Activated naive CD4-positive, alpha-beta T cell treated with anti-CD3 and anti-CD28 coated beads, Interleukin-2, amount 50 U/mL, for 72 hours (primary cell): ENCODE measurements at regions not wholly inside any gene's neighbourhood (a gene's known extent, or its start where the extent isn't known, plus 50 kb on each side); places are given as distances from the start of the nearest gene placed in this dataset.
"Not testable (repeated sequence)": the region's sequence is repeated elsewhere in the genome, so short reads cannot be mapped to it uniquely, and the experiment has no call there.

Experiments
- ATAC-seq, 2 donors: fragments of 150-1000 bp; cut with Tn5 transposase; 2 replicates each; pipeline ENCODE4 v1.10.0; 2021; ENCODE audit warnings: mild to moderate bottlenecking in 2 of 2, moderate library complexity in 2 of 2
- DNase-seq, 2 donors: peaks; one replicate each; pipeline ENCODE4 v3.0.0; 2021 to 2022; ENCODE audit warnings: low spot score in 2 of 2
- H3K27ac Mint-ChIP-seq, 2 donors: one replicate each; pipeline ENCODE4 v1.8.0; 2022; ENCODE audit warnings: mild to moderate bottlenecking in 2 of 2, mixed read lengths in 2 of 2
- H3K36me3 Mint-ChIP-seq, 2 donors: one replicate each; pipeline ENCODE4 v1.8.0; 2022; ENCODE audit warnings: mixed read lengths in 2 of 2
- H3K9me3 Mint-ChIP-seq, 2 donors: one replicate each; pipeline ENCODE4 v1.8.0; 2022; ENCODE audit warnings: mixed read lengths in 2 of 2

DNA sequence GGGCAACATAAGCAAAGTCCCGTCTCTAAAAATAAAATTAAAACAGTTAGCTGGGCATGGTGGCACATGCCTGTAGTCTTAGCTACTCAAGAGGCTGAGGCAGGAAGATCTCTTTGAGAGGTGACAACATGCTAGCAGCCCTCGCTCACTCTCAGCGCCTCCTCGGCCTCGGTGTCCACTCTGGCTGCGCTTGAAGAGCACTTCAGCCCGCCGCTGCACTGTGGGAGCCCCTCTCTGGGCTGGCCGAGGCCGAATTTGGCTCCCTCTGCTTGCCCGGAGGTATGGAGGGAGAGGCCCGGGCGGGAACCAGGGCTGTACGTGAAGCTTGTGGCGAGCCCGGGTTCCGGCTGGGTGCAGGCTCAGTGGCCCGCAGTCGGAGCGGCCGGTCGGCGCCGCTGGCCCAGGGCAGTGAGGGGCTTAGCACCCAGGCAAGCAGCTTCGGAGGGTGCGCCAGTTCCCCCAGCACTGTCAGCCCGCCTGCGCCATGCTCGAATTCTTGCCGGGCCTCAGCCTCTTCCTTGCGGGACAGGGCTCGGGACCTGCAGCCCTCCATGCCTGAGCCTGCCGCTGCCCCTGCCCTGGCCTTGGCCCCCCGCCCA is 138.3 kb downstream of the MAP3K21 start:
- no peaks in the 10 kb centered on the region for H3K9me3 Mint-ChIP-seq
- H3K36me3 Mint-ChIP-seq, result no peaks in the 10 kb centered on the region
- no peak overlapping the region for H3K27ac Mint-ChIP-seq
- ATAC-seq, result no peak
- DNase-seq, result no peak

DNA sequence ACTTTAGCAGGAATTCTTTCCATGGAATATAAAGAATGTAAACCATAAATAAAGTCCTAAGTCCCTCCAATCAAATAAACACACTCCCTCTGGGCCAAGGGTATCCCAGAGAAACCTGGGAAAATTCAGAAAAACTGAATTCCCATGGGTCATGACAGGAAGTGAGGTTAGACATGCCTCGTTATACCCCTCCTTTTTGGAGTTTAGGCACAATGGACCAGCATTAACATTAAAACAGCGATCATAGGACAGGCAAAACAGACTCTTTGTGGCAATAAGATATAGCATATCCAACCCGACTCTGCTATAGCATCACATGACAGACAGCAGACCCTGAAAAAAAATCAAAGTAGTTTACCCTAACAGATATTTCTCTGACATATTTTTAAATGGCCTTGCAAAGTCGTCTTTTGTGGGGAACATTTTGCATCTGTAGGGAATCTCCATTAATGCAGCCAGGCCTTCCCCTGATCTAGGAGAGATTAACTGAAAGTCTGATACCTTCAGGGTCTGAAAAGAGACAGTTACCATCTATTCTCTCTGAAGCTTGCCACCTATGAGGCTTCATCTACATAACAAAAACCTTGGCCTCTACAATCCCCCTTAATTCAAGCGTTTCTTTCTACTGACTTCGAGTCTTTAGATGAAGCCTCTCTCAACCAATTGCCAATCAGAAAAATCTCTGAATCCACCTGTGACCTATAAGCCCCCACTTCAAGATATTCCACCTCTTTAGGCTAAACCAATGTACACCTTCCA is 143.0 kb upstream of the KCNK1 start:
- Mint-ChIP-seq H3K9me3 (no peaks in the 10 kb centered on the region), H3K27ac (no peak overlapping the region), H3K36me3 (no peaks in the 10 kb centered on the region)
- no peak for DNase-seq
- ATAC-seq, result no peak

DNA sequence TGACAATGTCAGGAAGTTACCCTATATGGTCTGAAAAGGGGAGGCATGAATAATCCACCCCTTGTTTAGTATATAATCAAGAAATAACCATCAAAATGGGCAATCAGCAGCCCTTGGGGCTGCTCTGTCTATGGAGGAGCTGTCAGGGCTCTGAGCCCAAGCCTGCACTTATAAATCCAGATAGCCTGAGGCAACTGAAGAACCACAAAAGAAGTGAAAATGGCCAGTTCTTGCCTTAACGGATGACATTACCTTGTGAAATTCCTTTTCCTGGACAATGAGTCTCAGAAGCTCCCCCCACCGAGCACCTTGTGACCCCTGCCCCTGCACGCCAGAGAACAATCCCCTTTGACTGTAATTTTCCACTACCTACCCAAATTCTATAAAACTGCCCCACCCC is 142.1 kb upstream of the KCNK1 start:
- H3K36me3 Mint-ChIP-seq, H3K9me3 Mint-ChIP-seq, ATAC-seq, DNase-seq, H3K27ac Mint-ChIP-seq: not testable (repeated sequence)

DNA sequence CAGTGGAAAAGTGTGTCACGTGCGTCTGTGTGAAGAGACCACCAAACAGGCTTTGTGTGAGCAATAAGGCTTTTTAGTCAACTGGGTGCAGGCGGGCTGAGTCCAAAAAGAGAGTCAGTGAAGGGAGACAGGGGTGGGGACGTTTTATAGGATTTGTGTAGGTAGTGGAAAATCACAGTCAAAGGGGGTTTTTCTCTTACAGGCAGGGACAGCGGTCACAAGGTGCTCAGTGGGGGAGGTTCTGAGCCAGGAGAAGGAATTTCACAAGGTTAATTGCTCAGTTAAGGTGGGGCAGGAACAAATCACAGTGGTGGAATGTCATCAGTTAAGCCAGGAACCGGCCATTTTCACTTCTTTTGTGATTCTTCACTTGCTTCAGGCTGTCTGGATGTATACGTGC is 141.1 kb upstream of the KCNK1 start:
- DNase-seq, H3K27ac Mint-ChIP-seq, ATAC-seq, H3K36me3 Mint-ChIP-seq, H3K9me3 Mint-ChIP-seq: not testable (repeated sequence)

DNA sequence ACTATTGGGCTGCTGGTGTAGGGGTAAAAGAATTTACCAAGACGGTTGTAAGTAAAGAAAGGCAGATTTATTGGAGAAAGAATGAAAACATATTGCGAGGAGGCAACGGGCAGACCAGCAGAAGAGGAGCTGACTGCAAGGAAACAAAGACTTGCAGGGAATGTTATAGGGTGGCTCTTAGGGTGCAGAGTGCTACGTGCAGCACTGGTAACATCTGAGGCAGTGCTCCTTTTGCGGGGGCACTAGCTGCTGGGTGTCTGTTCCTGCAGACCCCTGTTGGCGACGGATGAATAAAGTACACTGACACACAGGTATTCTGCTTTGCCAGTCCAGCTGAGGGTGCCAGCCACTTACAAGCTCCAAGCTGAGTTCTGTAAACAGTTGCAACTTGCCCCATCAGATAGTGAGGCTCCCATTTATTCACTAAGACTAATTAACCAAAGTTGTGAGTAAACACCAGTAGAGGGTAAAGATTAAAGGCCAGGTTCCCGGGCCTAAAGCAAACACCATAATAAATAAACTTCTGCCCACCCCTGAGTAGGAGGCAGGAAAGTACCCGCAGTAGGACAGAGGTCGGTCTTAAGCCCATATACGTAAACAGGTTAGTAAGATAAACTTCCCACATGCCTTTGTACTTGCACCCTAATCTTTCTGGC is 140.2 kb upstream of the KCNK1 start:
- ATAC-seq (no peak), DNase-seq (no peak)
- H3K27ac Mint-ChIP-seq, result no peak overlapping the region
- no peaks in the 10 kb centered on the region for H3K9me3 Mint-ChIP-seq
- no peaks in the 10 kb centered on the region for H3K36me3 Mint-ChIP-seq

DNA sequence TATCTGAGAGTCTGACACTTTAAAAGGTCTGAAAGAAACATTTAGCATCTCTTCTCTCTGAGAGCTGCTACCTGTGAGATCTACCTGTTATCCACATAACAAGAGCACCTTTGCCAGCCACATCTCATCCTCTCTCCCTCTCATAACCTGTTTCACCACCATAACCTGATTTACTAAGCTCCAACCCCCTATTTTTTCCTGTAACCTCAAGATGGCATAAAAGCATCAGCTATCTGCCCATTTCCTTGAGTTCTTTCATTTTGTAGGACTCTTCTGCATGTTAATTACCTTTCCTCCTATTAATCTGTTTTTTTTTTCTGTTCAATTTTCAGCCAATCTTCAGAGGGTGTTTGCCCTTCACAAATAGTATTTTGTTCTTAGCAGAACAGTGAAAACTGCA is 136.5 kb upstream of the KCNK1 start:
- no peak for ATAC-seq

DNA sequence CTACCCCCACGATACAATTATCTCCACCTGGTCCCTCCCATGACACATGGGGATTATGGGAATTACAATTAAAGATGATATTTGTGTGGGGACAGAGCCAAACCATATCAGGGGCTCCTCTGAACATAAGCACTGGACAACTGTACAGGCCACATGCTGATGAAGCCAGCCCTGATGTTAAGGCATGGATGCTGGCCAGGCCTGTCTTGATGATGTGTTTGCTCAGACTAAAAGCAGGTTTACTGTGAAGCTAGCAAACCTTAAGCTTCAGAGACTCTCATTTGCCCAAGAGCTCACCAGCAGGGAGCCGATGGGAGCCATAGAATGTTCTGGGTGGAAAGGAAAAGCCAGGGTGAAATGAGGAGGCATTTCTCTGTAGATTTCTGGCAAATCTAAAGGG is 135.3 kb upstream of the KCNK1 start:
- Mint-ChIP-seq H3K27ac (no peak overlapping the region), H3K9me3 (no peaks in the 10 kb centered on the region), H3K36me3 (no peaks in the 10 kb centered on the region)
- no peak for ATAC-seq
- no peak for DNase-seq

More for the DNA sequence above, 136.5 kb upstream of the KCNK1 start:
- no peak for DNase-seq
- Mint-ChIP-seq H3K9me3 (no peaks in the 10 kb centered on the region), H3K27ac (no peak overlapping the region), H3K36me3 (no peaks in the 10 kb centered on the region)

DNA sequence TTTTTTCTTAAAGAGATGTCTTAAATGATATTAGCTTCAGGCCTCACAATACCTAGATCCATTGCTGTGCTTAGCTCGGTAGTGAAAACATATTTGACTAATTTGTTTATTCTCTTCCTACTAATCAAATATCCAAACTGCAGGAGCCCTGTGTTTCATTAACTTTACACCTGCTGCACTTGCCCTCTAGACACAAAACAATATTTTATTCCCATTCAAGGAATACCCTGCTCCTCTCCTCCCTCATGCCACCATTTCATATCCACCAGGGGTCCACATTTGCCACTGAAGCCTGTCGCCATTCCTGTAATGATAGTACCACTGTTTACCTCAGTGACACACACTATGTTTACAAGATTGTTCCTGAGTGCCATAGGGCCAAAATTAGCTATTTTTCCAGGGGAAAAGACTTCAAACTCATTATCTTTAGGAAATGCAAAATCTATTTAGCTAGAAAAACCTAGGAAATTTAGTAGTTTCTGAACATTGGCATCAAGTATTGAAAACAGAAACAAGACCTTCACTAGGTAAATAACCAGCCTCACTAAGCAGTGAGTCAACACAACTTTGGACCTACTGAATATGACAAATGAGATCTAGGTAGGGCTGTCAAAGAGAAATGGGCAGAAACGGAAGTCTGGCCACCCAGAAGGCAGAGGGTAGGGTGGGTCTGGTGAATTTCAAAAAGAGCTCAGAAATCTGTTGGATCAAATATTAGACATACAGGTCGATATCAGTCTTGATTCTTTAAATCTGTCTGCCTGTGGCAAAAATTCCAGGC is 134.6 kb upstream of the KCNK1 start:
- Mint-ChIP-seq H3K9me3 (no peaks in the 10 kb centered on the region), H3K27ac (no peak overlapping the region), H3K36me3 (no peaks in the 10 kb centered on the region)
- ATAC-seq (no peak), DNase-seq (no peak)

DNA sequence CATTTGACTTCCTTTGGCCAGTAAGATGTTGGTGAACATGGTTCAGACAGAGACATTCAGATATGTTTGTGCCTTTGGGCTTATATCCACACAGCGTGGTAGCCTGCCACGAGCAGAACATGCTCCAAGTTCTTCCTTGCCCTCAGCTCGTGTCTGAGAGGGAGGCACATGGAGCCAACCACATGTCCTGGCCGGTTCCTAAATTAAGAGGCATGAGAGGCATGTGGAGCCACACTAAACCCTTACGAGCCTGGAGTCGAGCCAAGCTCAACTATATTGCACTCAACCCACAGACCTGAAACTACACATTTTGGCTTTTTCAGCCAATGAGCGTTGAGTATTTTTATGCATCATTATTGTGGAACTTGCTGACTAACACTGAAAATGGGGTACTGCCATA is 133.7 kb upstream of the KCNK1 start:
- no peak overlapping the region for H3K27ac Mint-ChIP-seq
- DNase-seq, result no peak
- H3K36me3 Mint-ChIP-seq, result no peaks in the 10 kb centered on the region
- H3K9me3 Mint-ChIP-seq, result no peaks in the 10 kb centered on the region
- ATAC-seq, result peak in 1 of 2 donors; percentile 24

DNA sequence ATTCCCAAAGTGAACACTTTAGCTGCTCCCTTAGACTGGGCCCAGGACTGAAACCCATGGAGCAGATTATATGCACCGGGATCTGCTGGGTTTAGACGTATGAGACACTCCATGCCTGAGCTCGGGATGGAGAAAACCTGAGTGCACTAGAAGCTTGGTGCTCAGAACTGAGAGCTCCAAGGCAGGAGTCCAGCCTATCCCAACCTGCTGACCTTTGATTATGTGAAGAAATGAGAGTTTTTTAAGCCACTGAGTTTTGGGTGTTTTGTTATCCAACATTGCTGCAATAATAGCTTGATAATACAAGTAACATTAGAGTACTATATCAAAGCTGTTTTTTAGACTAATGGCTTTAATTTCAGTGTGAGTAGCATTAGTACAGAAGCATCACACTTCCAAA is 131.5 kb upstream of the KCNK1 start:
- ATAC-seq (no peak), DNase-seq (no peak)
- no peaks in the 10 kb centered on the region for H3K36me3 Mint-ChIP-seq
- no peaks in the 10 kb centered on the region for H3K9me3 Mint-ChIP-seq
- H3K27ac Mint-ChIP-seq, result no peak overlapping the region

DNA sequence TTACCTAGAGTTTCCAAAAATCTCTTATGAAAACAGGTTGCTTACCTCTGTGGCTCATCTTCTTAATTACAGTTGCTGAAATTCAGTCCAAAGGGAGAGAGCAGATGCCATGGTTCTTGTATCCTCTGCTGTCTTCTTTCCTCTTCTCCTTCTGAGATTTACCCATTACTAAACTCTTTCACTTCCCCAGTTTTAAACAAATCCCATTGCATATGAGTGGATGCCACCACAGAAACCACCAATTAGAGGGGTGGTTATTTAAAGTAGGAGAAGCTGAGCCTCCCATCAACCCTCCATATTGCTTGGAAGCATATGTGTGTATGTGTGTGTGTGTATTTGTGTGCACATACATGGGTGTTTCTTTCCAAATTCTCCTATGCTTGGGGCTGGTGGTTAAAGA is 128.5 kb upstream of the KCNK1 start:
- ATAC-seq (no peak), DNase-seq (no peak)
- no peak overlapping the region for H3K27ac Mint-ChIP-seq
- no peaks in the 10 kb centered on the region for H3K9me3 Mint-ChIP-seq
- no peaks in the 10 kb centered on the region for H3K36me3 Mint-ChIP-seq

DNA sequence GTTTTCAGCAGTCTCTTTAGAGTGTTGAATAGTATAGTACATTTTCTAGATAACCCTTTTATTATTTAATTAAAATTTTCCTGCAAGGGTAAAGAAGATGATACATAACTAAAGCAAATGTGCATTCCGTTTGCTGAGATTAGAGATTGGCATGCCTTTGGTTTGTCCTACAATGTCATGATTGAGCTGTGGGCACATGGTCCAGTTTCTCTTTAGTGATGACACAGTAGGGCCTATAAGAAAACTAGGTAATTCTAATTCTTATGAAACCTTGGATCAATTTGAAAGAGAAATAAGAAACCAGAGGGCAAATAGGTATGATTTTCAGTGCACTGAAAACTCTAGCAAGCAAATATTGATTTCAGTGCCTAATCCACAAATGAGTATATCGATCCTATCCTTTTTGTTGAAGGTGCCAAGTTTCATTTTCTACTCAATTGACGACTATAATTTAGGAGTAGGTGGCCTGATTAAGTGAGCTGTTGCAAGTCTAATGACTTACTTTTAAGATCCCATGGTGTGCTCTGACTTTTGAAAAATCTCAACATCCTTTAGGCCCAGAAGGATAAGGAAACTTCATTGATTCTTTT is 128.0 kb upstream of the KCNK1 start:
- H3K36me3 Mint-ChIP-seq, result no peaks in the 10 kb centered on the region
- ATAC-seq (no peak), DNase-seq (no peak)
- H3K27ac Mint-ChIP-seq, result no peak overlapping the region
- no peaks in the 10 kb centered on the region for H3K9me3 Mint-ChIP-seq

DNA sequence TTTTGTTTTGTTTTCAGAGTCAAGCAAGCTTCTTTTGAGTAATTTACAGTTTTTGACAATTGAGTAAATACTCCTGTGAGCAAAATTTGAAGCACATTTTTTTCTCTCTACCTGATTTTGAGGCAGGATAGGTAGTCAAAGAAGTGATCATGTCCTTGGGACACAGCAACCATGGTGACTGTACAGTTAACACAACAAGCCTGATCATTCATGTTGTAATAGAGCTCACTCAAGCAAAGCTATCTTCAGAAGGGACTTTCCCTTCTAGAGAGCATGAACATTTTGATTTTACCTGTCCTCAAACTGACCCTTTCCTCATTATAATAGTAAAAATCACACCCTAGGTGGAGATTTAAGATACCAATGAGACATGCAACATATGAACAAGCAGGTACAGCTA is 126.5 kb upstream of the KCNK1 start:
- Mint-ChIP-seq H3K36me3 (no peaks in the 10 kb centered on the region), H3K9me3 (no peaks in the 10 kb centered on the region), H3K27ac (no peak overlapping the region)
- DNase-seq (no peak), ATAC-seq (no peak)

DNA sequence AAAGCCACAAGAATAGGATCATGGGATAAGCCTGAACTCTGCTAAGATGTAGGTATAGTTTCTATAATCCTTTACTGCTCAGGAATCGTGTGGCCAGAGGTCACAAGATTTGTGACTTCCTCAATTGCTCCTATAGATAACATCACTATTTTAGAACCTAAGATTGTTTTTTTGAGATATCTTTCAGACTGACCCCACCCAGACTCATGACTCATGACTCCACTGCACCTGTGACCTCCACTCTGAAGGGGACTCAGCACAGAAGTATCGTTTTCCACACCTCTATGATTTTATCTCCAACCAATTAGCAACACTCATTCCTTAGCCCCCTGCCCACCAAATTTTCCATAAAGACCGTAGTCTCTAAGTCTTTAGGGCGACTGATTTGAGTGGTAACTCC is 124.5 kb upstream of the KCNK1 start:
- no peaks in the 10 kb centered on the region for H3K36me3 Mint-ChIP-seq
- ATAC-seq, result no peak
- no peaks in the 10 kb centered on the region for H3K9me3 Mint-ChIP-seq
- no peak overlapping the region for H3K27ac Mint-ChIP-seq
- no peak for DNase-seq

DNA sequence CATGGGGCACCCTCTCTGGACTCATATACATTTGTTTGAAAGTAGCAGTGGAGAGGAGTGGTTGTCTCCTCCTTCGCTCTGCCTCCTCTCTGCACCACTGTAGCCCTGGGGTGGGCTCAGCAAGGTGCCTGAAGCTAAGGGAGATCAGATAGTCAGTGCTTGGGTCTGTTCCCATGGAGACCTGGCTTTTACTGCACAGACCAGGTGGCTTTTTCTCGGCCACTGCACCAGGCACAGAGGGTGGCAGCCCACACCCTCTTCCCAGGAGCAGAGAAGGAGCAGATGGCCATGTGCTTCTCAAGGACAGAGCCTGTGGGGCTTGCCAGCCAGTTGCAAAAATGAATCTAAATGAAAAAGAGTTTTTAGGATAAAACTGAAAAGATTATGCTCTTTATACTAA is 123.4 kb upstream of the KCNK1 start:
- Mint-ChIP-seq H3K27ac (no peak overlapping the region), H3K36me3 (no peaks in the 10 kb centered on the region), H3K9me3 (no peaks in the 10 kb centered on the region)
- ATAC-seq (no peak), DNase-seq (no peak)

DNA sequence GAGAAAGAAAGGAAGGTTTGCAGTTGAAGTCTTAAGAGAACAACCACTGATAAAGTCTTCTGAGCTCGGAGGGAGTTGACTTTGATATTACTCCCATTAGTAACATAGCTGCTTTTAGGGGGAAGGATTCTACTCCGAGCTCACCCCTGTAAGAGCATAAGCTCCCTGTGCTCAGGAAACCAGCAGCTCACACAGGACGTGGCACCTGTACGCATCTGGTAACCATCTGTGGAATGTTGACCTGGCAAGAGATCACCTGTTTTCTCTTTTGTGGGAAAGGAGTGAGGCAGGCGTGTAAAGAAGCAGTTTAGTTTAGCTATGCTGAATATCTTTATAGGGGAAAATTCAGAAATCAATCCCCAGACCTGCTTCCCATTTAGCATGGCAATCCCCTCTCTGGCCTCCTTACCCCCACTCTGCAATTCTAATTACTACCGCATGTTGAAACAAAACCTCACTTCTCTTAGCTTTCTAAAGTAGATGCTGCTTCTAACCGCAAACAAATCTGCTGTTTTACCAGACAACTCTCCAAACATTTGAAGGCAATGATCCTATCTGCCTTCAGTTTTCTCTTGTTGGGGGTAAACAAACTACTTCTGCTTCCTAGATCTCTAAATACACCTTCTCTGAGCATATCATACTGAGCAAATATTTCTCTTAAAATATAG is 121.8 kb upstream of the KCNK1 start:
- no peak for DNase-seq
- Mint-ChIP-seq H3K36me3 (no peaks in the 10 kb centered on the region), H3K9me3 (peaks cover 0 to 5% of the 10 kb centered on the region in 2 donors), H3K27ac (no peak overlapping the region)
- ATAC-seq, result no peak
